ENCODE measurements at regions not wholly inside any gene's neighbourhood (a gene's known extent, or its start where the extent isn't known, plus 50 kb on each side); places are given as distances from the start of the nearest gene placed in this dataset.
"Not testable (repeated sequence)": the region's sequence is repeated elsewhere in the genome, so short reads cannot be mapped to it uniquely, and the experiment has no call there.

DNA sequence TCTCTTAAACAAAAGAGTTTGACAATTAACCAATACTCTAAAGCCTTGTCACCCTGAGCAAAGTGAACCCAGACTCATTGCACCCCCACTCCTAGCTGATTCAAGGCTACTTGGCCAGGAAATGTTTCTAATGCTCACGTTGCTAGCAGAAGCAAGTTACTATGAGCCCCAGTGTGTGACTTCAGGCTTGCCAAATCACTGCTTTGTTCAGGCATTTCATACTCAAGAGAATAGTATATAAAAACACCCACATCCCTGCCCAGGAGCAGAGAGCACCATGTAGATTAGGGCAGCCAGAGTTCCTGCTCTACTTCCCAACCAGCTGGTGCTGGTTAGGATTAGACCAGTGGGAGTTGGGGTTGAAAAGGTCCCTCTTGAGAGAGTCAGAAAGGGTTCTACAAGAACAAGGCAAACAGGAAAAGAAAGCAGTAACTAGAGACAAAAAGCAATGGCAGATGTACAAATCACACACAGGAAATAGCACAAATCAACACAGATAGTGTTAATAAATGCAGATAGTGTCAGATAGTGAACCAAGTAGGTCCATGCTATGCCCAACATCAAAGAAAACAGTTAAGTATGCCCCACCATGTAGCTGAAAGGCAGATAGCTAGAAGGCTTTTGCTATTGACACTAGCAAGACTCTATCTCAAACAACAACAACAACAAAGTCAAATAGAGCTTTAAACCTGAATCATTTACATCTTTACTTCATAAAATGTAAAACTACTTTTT, 314.3 kb downstream of the GOLGA6L6 start:
- H3K56ac ChIP-seq (replicated peaks; ENCODE audit: insufficient read length, low read depth, low read length); FAIRE-seq; H3K4me3 ChIP-seq (ENCODE audit: extremely low read depth in 1 of 4, insufficient read depth in 2 of 4, low read depth in 3 of 4, low read length in 4 of 4); H3K14ac ChIP-seq (ENCODE audit: insufficient read length); H3K79me1 ChIP-seq (ENCODE audit: low read depth, low read length); H3K4ac ChIP-seq (replicated peaks; ENCODE audit: insufficient read length, low read depth, low read length); H3K27ac ChIP-seq (ENCODE audit: low read depth, low read length); H2AK5ac ChIP-seq (ENCODE audit: low read depth, low read length); H3K4me1 ChIP-seq (replicated peaks in 1 of 4; ENCODE audit: control insufficient read depth in 3 of 4, insufficient read depth in 4 of 4, low read length in 3 of 4); H3K18ac ChIP-seq (ENCODE audit: extremely low read depth, low read length); H3K27me3 ChIP-seq (replicated peaks in 1 of 4; ENCODE audit: control insufficient read depth in 3 of 4, extremely low read depth in 1 of 4, insufficient read depth in 3 of 4, low read length in 3 of 4); H3K23ac ChIP-seq (ENCODE audit: insufficient read length); H2AFZ ChIP-seq (ENCODE audit: low read length); H3K4me2 ChIP-seq (ENCODE audit: insufficient read depth in 1 of 2, low read depth in 2 of 2, low read length in 2 of 2); H4K91ac ChIP-seq (replicated peaks; ENCODE audit: insufficient read length, low read length); H3K79me2 ChIP-seq (ENCODE audit: control insufficient read depth in 1 of 2, insufficient read depth in 2 of 2, low read length in 2 of 2); H3K9ac ChIP-seq (replicated peaks in 1 of 4; ENCODE audit: extremely low read depth in 1 of 4, low read depth in 3 of 4, low read length in 3 of 4); H4K8ac ChIP-seq (ENCODE audit: extremely low read depth, insufficient read depth, low read length); H2BK12ac ChIP-seq (ENCODE audit: low read depth, low read length); POLR2A ChIA-PET (ENCODE audit: partially characterized antibody); H2BK5ac ChIP-seq (ENCODE audit: low read depth, low read length); H4K5ac ChIP-seq (ENCODE audit: insufficient read length, low read depth, low read length); H2BK15ac ChIP-seq (ENCODE audit: low read length); CTCF ChIA-PET (ENCODE audit: partially characterized antibody); H2BK20ac ChIP-seq (ENCODE audit: low read length); H4K20me1 ChIP-seq (replicated peaks in 1 of 2; ENCODE audit: control insufficient read depth in 1 of 2, insufficient read depth in 2 of 2, low read length in 2 of 2); DNase-seq (ENCODE audit: low read depth in 1 of 2, low spot score in 2 of 2); H3K36me3 ChIP-seq (ENCODE audit: control insufficient read depth in 2 of 4, insufficient read depth in 4 of 4, low read length in 3 of 4); H2BK120ac ChIP-seq (replicated peaks; ENCODE audit: low read depth, low read length); H3K23me2 ChIP-seq (ENCODE audit: low read depth, low read length): not testable (repeated sequence)
- H3K9me3 ChIP-seq (ENCODE audit: insufficient read depth in 2 of 2, low read depth in 1 of 2, low read length in 1 of 2): peaks cover 9 to 27% of the 10 kb centered on the region in 2 experiments; a peak in 3 of 4 replicates
- 58% methylated on average over 1 of the region's 1 CpG; no CpG with 5 or more reads in 1 of the 2 experiments for WGBS, 2 experiments (ENCODE audit: extremely low coverage in 1 of 2, insufficient coverage in 1 of 2, insufficient read length in 1 of 2, insufficient replicate concordance in 2 of 2, low coverage in 1 of 2, low lambda C conversion rate in 2 of 2, missing lambda C conversion rate in 1 of 2)

DNA sequence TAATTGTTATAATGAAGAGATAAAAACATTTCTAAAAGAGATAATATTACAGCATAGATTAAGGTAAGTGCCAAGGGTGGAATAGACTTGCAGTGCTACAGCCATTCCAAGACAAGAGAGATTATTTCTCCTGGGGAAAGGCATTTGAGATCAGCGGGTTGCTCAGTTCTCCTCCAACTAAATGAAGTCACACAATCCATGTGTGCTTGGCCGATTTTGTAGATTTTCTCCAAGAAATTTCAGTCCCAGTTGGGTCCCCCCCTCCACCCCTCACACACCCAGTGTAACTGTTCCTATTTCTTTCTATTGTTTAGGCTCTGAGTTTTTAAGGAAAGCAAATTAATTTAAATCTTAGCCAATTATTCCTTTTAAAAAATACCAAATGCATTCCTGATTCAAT, 315.1 kb downstream of the GOLGA6L6 start:
- peaks cover 9 to 25% of the 10 kb centered on the region in 2 experiments; a peak in 3 of 4 replicates for H3K9me3 ChIP-seq (ENCODE audit: insufficient read depth in 2 of 2, low read depth in 1 of 2, low read length in 1 of 2)
- H3K56ac ChIP-seq (replicated peaks; ENCODE audit: insufficient read length, low read depth, low read length); H3K4ac ChIP-seq (replicated peaks; ENCODE audit: insufficient read length, low read depth, low read length); H2BK20ac ChIP-seq (ENCODE audit: low read length); H3K4me3 ChIP-seq (ENCODE audit: extremely low read depth in 1 of 4, insufficient read depth in 2 of 4, low read depth in 3 of 4, low read length in 4 of 4); H3K23ac ChIP-seq (ENCODE audit: insufficient read length); CTCF ChIA-PET (ENCODE audit: partially characterized antibody); H2AK5ac ChIP-seq (ENCODE audit: low read depth, low read length); H4K8ac ChIP-seq (ENCODE audit: extremely low read depth, insufficient read depth, low read length); H3K23me2 ChIP-seq (ENCODE audit: low read depth, low read length); H2BK12ac ChIP-seq (ENCODE audit: low read depth, low read length); H3K9ac ChIP-seq (replicated peaks in 1 of 4; ENCODE audit: extremely low read depth in 1 of 4, low read depth in 3 of 4, low read length in 3 of 4); H4K5ac ChIP-seq (ENCODE audit: insufficient read length, low read depth, low read length); H3K36me3 ChIP-seq (ENCODE audit: control insufficient read depth in 2 of 4, insufficient read depth in 4 of 4, low read length in 3 of 4); DNase-seq (ENCODE audit: low read depth in 1 of 2, low spot score in 2 of 2); H3K27ac ChIP-seq (ENCODE audit: low read depth, low read length); H3K18ac ChIP-seq (ENCODE audit: extremely low read depth, low read length); POLR2A ChIA-PET (ENCODE audit: partially characterized antibody); H2AFZ ChIP-seq (ENCODE audit: low read length); H3K79me1 ChIP-seq (ENCODE audit: low read depth, low read length); H2BK5ac ChIP-seq (ENCODE audit: low read depth, low read length); H2BK120ac ChIP-seq (replicated peaks; ENCODE audit: low read depth, low read length); FAIRE-seq; H3K14ac ChIP-seq (ENCODE audit: insufficient read length); H3K4me1 ChIP-seq (replicated peaks in 1 of 4; ENCODE audit: control insufficient read depth in 3 of 4, insufficient read depth in 4 of 4, low read length in 3 of 4); H3K79me2 ChIP-seq (ENCODE audit: control insufficient read depth in 1 of 2, insufficient read depth in 2 of 2, low read length in 2 of 2); H3K27me3 ChIP-seq (replicated peaks in 1 of 4; ENCODE audit: control insufficient read depth in 3 of 4, extremely low read depth in 1 of 4, insufficient read depth in 3 of 4, low read length in 3 of 4); H3K4me2 ChIP-seq (ENCODE audit: insufficient read depth in 1 of 2, low read depth in 2 of 2, low read length in 2 of 2); H4K91ac ChIP-seq (replicated peaks; ENCODE audit: insufficient read length, low read length); H4K20me1 ChIP-seq (replicated peaks in 1 of 2; ENCODE audit: control insufficient read depth in 1 of 2, insufficient read depth in 2 of 2, low read length in 2 of 2); H2BK15ac ChIP-seq (ENCODE audit: low read length): not testable (repeated sequence)
- WGBS, 2 experiments (ENCODE audit: extremely low coverage in 1 of 2, insufficient coverage in 1 of 2, insufficient read length in 1 of 2, insufficient replicate concordance in 2 of 2, low coverage in 1 of 2, low lambda C conversion rate in 2 of 2, missing lambda C conversion rate in 1 of 2): 64% methylated on average over 1 of the region's 2 CpGs; no CpG with 5 or more reads in 1 of the 2 experiments
